ENCODE measurements at regions not wholly inside any gene's neighbourhood (a gene's known extent, or its start where the extent isn't known, plus 50 kb on each side); places are given as distances from the start of the nearest gene placed in this dataset.
"Not testable (repeated sequence)": the region's sequence is repeated elsewhere in the genome, so short reads cannot be mapped to it uniquely, and the experiment has no call there.

- DNase-seq, result no peak
Measured at GRCh38 chr13:107999751-108000150, 215.6 kb downstream of the LIG4 start.

DNA sequence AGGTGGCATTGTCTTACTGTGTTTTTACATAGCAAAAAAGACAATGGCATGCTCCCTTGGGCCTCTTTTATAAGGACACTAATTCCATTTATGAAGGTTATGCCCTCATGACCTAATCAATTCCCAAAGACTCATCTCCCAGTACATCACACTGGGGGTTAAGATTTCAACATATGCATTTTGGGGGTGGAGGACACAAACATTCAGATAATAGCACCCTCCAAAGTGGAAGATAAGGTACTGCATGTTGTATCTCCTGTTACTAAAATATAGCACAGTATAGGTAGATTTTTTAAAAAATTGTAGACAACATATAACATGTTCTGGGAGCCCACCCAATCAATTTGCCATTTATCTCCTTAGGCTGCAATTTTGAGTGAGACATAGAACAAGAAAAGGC is 221.2 kb downstream of the LIG4 start:
- DNase-seq, result no peak

DNA sequence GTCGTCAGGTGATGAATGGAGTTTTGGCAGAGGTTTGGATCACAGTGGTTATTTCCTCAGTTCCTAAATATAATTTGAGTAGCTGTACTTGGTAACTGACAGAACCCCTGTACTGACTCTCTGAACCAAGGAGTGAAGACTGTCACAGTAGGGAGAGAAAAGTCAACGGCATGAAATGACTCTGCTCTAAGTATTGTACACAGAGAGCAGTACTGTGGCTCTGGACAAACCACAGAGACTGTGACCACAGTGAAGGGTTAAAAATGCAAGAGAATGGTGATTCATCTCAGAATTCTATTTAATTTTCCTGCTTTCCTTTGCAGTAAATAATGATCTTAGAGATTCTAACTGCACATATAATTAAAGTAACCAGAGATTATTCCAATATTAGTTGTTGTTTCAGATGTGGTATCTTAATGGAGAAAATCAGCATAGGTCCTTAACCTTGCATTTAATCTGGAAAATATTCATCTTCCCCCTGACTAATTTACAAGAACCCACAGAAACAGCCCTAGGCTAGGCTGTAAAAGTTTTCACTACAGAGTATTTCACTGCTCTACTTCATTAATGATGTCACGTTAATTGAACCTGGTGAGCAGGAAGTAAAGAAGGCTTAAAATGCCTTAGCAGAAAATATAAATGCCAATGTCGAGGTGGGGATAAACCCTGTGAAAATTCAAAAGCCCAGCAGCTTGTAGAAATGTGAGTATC is 221.9 kb downstream of the LIG4 start:
- no peak for DNase-seq

- no peak for DNase-seq
Measured at GRCh38 chr13:107992542-107992941, 222.8 kb downstream of the LIG4 start.

GRCh38 chr13:107977071-107977574 is 238.2 kb downstream of the LIG4 start:
- no peak for DNase-seq

DNA sequence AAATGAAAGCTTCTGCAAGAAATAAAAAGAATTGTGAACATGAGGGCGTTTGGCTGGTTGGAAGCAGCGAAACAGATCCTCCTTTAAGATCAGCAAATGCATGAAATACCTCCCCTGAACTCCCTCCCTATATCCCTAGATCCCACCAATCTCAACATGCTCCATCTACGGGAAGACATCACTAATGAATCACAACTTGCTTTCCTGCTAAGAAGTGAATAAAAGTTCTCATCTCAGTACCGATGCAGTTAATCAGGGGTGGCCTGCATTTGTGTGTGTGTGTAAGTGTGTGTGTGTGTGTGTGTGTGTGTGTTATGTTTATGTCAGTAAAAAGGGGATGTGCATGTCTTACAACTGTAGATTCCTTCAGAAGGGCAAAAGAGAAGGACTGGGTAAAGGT is 238.7 kb downstream of the LIG4 start:
- DNase-seq, result no peak

- DNase-seq, result no peak
Measured at GRCh38 chr13:107974409-107974808, 240.9 kb downstream of the LIG4 start.

- no peak for DNase-seq
Measured at GRCh38 chr13:107969546-107969945, 245.8 kb downstream of the LIG4 start.

DNA sequence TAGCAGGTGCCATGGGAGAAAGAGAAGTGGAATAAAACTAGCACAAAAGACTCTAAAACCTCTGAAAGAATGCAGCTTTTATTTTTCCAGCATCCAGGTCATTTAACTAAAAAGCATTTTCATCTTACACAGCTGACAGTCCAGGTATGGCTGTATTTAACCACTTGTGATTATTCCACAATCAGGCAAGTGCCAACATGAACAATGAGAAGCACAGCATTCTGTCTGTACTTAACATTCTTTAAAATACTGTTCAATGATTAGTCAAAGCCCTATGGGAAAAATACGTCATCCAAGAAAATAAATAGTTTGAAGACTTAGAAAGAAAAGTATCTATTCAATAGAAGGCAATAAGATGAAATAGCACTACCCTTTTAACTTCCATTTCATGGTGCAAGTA is 246.9 kb downstream of the LIG4 start:
- no peak for DNase-seq

DNA sequence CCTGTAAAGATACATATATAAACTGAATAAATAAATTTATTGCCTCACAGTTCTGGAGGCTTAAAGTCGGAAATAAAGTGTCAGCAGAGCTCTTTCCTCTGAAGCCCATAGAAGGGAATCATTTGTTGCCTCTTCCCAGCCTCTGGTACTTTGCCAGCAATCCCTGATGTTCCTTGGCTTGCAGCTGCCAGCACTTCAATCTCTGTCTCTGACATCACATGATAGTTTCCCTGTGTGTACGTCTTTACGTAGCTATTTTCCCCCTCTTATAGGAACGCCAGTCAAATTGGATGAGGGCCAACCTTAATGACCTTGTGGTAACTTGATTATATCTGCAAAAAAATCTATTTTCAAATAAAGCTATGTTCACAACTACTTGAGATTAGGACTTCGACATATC is 250.9 kb downstream of the LIG4 start:
- DNase-seq, result no peak

DNA sequence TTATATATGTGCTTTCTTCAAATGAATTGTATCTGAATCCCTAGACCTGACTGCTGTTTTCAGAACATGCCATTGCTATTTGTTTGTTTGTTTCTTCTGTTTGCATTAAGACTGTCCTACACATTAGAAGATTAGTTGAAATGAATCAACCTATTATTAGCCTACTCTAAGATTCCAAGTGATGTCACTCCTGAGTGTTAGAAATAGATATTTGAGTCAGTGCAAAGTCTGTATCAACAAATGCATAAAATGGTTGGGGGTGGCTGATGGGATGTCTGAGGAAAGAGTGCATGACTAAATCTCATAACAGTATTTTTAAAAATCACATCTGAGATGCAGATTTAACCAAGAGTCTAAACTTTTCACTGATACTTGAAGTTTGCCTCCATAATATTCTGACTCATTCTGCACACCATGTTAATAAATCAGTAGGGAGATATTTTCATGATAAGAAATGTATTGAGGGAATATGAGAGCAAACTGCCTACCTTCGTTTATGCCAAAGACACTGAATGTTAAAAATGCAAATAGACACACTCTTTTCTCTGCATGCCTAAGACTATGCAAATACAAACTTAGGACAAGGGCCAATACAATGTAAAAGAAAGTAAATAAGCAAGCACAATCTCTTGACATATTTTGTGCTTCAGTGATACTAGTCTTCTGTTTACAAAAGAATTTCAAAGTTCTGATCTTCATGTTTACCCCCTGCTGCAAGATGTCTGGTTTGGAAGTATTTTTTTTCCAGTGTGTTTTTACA is 253.3 kb downstream of the LIG4 start:
- no peak for DNase-seq

DNA sequence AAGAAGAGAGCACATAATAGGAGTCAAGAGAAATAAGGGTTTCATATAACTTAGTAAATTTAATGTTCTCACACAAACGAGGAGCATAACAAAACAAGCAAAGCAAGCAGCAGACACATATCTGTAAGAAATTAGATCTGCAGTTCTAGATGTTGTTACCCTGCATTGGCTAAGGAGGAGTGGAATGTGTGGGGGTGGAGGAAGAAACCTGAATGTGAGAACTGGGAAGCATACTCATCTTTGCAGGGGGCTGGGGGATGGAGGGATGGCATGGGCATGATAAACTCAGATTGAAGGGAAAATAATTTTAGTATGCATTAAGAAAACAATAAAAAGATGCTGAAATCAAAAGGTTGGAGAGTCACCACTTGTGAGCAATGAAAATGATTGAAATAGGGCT is 255.0 kb downstream of the LIG4 start:
- DNase-seq, result no peak

DNA sequence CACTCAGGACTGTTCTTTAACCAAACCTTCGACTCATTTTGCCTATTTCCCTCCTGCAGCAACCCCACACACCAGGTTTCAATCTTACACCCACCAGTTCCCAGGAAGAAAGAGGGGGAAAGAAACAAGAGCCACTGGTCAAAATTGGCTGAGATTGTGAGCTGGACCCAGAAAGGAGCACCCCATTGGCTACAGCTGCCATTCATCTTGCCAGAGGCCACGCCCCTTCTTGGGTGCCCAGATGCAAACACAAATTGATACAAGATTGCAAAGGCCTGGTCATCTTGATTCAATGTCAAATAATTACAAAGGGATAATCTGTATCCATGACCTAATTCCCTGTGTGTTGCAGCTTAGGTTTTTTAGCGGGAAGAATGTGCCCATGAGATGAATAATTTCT is 258.4 kb downstream of the LIG4 start:
- DNase-seq, result no peak

- DNase-seq, result no peak
Measured at GRCh38 chr13:107942030-107942617, 273.2 kb downstream of the LIG4 start.

DNA sequence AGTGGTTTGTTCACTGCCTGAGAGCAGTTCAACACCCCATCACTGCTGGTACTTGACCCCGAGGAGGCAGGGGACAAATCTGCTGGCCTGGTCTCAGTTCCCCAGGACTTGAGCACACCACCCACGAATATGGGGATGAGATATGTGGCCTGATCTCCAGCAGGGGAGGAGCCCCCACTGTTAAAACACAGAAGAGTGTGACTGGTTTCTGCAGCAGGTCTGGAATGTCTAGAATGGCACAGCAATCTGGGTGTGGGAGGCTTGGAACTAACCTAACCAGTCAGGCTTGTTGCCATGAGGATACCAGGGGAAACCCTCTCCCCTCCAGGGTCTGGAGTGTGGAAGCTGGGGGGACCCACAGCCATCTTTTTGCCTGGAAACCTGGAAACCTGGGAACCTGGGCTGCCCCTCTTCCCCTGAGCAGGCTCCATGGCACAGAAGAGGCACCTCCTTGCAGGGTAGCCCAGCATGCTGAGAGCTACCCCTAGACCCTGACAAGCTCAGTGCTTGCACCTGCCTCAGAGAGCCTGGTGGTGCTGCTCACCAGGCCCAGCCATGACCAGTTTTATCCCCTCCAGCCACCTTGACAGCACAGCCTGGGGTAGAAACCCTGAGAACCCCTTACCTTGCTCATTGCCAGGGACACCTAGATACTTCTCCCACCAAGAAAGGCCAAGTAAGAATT is 273.8 kb downstream of the LIG4 start:
- DNase-seq, result no peak

- DNase-seq, result no peak
Measured at GRCh38 chr13:107937848-107938247, 277.5 kb downstream of the LIG4 start.

DNA sequence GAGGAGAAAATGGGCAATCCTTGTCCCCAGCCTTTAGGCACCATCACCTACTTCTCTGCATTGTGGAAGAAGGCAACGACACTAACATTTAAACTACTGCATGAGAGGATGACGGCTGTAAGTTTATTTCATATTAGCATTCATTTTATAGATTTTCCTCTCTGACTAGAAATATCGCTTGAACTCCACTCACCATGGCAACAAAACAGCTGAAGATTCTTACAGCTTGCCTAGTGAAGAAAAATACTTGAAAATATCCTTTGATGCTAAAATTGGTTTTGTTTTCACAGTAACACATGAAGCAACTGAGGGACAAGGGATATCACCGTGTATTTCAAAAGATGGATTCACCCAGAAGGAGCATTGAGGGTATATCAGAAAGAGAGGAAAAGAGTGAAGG is 284.3 kb downstream of the LIG4 start:
- DNase-seq, result no peak

GRCh38 chr13:107928762-107929161 is 286.6 kb downstream of the LIG4 start:
- DNase-seq, result no peak

DNA sequence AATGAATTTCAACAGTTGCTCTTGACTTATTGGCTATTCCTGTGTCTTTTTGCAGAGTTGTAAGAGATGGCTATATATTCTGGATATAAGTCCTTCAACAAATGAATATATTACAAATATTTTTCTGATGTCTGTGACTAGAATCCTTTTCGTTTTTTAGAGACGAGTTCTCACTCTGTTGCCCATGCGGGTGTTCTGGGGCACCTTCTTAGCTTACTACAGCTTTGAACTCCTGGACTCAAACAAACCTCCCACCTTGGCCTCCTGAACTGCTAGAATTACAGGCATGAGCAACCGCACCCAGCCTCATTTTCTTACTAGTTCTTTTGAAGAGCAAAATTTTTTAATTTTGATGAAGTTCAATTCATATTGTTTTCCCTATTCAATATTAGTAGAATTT is 287.8 kb downstream of the LIG4 start:
- no peak for DNase-seq

GRCh38 chr13:107926515-107926914 is 288.8 kb downstream of the LIG4 start:
- not testable (repeated sequence) for DNase-seq

DNA sequence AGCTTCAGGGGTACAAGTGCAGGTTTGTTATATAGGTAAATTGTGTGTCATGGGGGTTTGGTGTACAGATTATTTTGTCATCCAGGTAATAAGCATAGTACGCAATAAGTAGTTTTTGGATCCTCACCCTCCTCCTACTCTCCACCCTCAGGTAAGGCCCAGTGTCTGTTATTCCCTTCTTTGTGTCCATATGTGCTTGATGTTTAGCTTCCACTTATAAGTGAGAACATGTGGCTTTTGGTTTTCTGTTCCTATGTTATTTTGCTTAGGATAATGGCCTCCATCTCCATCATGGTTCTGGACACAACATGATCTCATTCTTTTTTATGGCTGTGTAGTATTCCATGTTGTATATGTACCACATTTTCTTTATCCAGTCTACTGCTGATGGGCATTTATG is 298.4 kb downstream of the LIG4 start:
- DNase-seq, result not testable (repeated sequence)

- DNase-seq, result no peak
Measured at GRCh38 chr13:107912745-107913144, 302.6 kb downstream of the LIG4 start.

GRCh38 chr13:107907065-107907805 is 308.1 kb downstream of the LIG4 start:
- DNase-seq, result no peak

All from stimulated activated CD4-positive, alpha-beta T cell treated with anti-CD3 and anti-CD28 coated beads, Interleukin-4, amount 100 ng/mL, for 24 hours (primary cell).